GM23338 (cell line): ENCODE measurements at regions not wholly inside any gene's neighbourhood (a gene's known extent, or its start where the extent isn't known, plus 50 kb on each side); places are given as distances from the start of the nearest gene placed in this dataset.

Source experiments
- ATAC-seq: fragments of 200-7000 bp; cut with Tn5 transposase; 3 replicates; pipeline ENCODE4 v1.9.1; 2020
- DNase-seq: peaks from one replicate; pipeline ENCODE4 v3.0.0-alpha.2; 2015; ENCODE audit warnings: low spot score
- H2AFZ ChIP-seq: fragments of 200-600 bp; sonication (generic); 2 replicates; pipeline ENCODE4 v1.8.0; 2016; ENCODE audit warnings: antibody characterized with exemption, mild to moderate bottlenecking, moderate library complexity
- H3F3A ChIP-seq: fragments of 200-600 bp; sonication (generic); replicated peaks from 2 replicates; pipeline ENCODE4 v1.8.0; 2017; ENCODE audit warnings: antibody characterized with exemption, mixed run types, low read depth
- H3K27ac ChIP-seq: fragments of 200-600 bp; sonication (generic); 2 replicates; pipeline ENCODE4 v1.6.1; 2016; ENCODE audit warnings: low read depth
- H3K27me3 ChIP-seq: fragments of 200-600 bp; sonication (generic); 2 replicates; pipeline ENCODE4 v1.8.0; 2016; ENCODE audit warnings: mild to moderate bottlenecking, mixed run types, moderate library complexity; ENCODE audit not compliant: insufficient read depth
- H3K36me3 ChIP-seq: fragments of 200-600 bp; sonication (generic); 2 replicates; pipeline ENCODE4 v1.8.0; 2016; ENCODE audit warnings: mild to moderate bottlenecking; ENCODE audit not compliant: insufficient read depth
- H3K4me1 ChIP-seq: fragments of 200-600 bp; sonication (generic); 2 replicates; pipeline ENCODE4 v1.8.0; 2016; ENCODE audit warnings: mild to moderate bottlenecking, moderate library complexity; ENCODE audit not compliant: insufficient read depth
- H3K4me2 ChIP-seq: fragments of 200-600 bp; sonication (generic); 2 replicates; pipeline ENCODE4 v1.7.1; 2017; ENCODE audit warnings: mixed run types
- H3K4me3 ChIP-seq: fragments of 200-600 bp; sonication (generic); 2 replicates; pipeline ENCODE4 v1.6.1; 2016; ENCODE audit warnings: mixed run types
- H3K79me2 ChIP-seq: fragments of 200-600 bp; sonication (generic); replicated peaks from 2 replicates; pipeline ENCODE4 v1.8.0; 2017; ENCODE audit warnings: mild to moderate bottlenecking; ENCODE audit not compliant: insufficient read depth
- H3K9me2 ChIP-seq: fragments of 200-600 bp; sonication (generic); 2 replicates; pipeline ENCODE4 v1.8.0; 2017; ENCODE audit not compliant: insufficient read depth
- H4K20me1 ChIP-seq: fragments of 200-600 bp; sonication (generic); replicated peaks from 2 replicates; pipeline ENCODE4 v1.8.0; 2017; ENCODE audit warnings: mild to moderate bottlenecking; ENCODE audit not compliant: insufficient read depth
- H3K27ac Mint-ChIP-seq: 2 replicates; pipeline ENCODE4 v1.8.0; 2020; ENCODE audit warnings: inconsistent platforms, mild to moderate bottlenecking, moderate library complexity, mixed read lengths
- H3K27me3 Mint-ChIP-seq: 3 replicates; pipeline ENCODE4 v1.8.0; 2022; ENCODE audit warnings: low read depth, mild to moderate bottlenecking, moderate library complexity, mixed read lengths, inconsistent platforms; ENCODE audit not compliant: insufficient read depth, poor library complexity
- H3K36me3 Mint-ChIP-seq: 3 replicates; pipeline ENCODE4 v1.8.0; 2021; ENCODE audit warnings: low read depth, mild to moderate bottlenecking, inconsistent platforms, moderate library complexity, mixed read lengths
- H3K4me1 Mint-ChIP-seq: 3 replicates; pipeline ENCODE4 v1.8.0; 2020; ENCODE audit warnings: mild to moderate bottlenecking, inconsistent platforms, mixed read lengths
- H3K4me3 Mint-ChIP-seq: 3 replicates; pipeline ENCODE4 v1.8.0; 2021; ENCODE audit warnings: moderate library complexity, mild to moderate bottlenecking, inconsistent platforms, mixed read lengths
- H3K9me3 Mint-ChIP-seq: 3 replicates; pipeline ENCODE4 v1.8.0; 2020; ENCODE audit warnings: moderate library complexity, mild to moderate bottlenecking, inconsistent platforms, mixed read lengths
- CREB1 ChIP-seq: fragments of 250-450 bp; sonication (Bioruptor Pico); IDR thresholded peaks from 2 replicates; pipeline ENCODE4 v1.5.0; 2020; ENCODE audit warnings: low read depth, mild to moderate bottlenecking, moderate library complexity
- EZH2 ChIP-seq: fragments of 200-600 bp; sonication (generic); IDR thresholded peaks from one replicate; pipeline ENCODE4 v1.8.0; 2017; ENCODE audit warnings: antibody characterized with exemption, mild to moderate bottlenecking, low read depth; ENCODE audit not compliant: unreplicated experiment
- NANOG ChIP-seq: IDR thresholded peaks from 2 replicates; pipeline ENCODE4 v1.6.1; 2016; ENCODE audit warnings: antibody characterized with exemption, borderline replicate concordance
- POLR2AphosphoS5 ChIP-seq: IDR thresholded peaks from 2 replicates; pipeline ENCODE4 v1.6.1; 2016; ENCODE audit warnings: antibody characterized with exemption, low read depth
- STAT1 ChIP-seq: IDR thresholded peaks from one replicate; pipeline ENCODE4 v1.6.1; 2016; ENCODE audit warnings: antibody characterized with exemption; ENCODE audit not compliant: unreplicated experiment
- ZNF114 ChIP-seq: fragments of 250-450 bp; sonication (Bioruptor Pico); IDR thresholded peaks from 2 replicates; pipeline ENCODE4 v1.5.0; 2020; ENCODE audit warnings: mild to moderate bottlenecking, moderate library complexity
- TF ChIP-seq, protein P1 (sequence below): fragments of 250-450 bp; sonication (Bioruptor Pico); IDR thresholded peaks from 2 replicates; pipeline ENCODE4 v1.5.0; 2020; ENCODE audit warnings: mild to moderate bottlenecking, moderate library complexity
- TF ChIP-seq, protein P2 (sequence below): IDR thresholded peaks from 2 replicates; pipeline ENCODE4 v1.6.1; 2016; ENCODE audit warnings: antibody characterized with exemption

DNA sequence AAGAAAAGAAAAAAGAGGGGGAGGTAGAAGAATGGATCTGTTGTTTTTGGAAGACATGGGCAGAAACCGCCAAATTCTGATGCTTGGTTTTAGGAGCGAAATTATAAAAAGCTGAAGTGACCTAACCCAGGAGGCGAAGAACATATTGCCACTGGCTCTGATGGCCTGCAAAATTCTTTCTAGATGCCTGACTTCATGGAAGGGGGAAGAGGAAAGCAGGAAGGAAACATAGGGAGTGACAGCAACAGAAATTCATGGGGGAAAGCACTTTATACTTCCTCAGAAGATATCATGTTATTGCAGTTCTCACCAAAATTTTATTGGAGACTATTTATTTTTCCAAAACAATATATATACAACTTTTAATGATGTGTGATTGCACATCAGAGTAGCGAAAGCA lies 213.5 kb downstream of the DLEU7 start:
- Histone ChIP-seq H3K36me3 (no peaks in the 10 kb centered on the region), H3K4me3 (no peak overlapping the region), H3K27ac (no peak overlapping the region), H2AFZ (no peak overlapping the region), H4K20me1 (no peaks in the 10 kb centered on the region), H3K4me2 (no peak overlapping the region), H3K79me2 (no peaks in the 10 kb centered on the region), H3F3A (no peaks in the 10 kb centered on the region), H3K9me2 (no peaks in the 10 kb centered on the region), H3K27me3 (no peaks in the 10 kb centered on the region), H3K4me1 (no peaks in the 10 kb centered on the region)
- Mint-ChIP-seq H3K4me1 (no peaks in the 10 kb centered on the region), H3K4me3 (no peak overlapping the region), H3K36me3 (no peaks in the 10 kb centered on the region), H3K9me3 (no peaks in the 10 kb centered on the region), H3K27me3 (no peaks in the 10 kb centered on the region), H3K27ac (no peak overlapping the region)
- TF ChIP-seq ZNF114 (CRISPR knock-in tag) (no peak), POLR2AphosphoS5 (no peak), EZH2 (no peak)
- TF ChIP-seq, protein P1, sequence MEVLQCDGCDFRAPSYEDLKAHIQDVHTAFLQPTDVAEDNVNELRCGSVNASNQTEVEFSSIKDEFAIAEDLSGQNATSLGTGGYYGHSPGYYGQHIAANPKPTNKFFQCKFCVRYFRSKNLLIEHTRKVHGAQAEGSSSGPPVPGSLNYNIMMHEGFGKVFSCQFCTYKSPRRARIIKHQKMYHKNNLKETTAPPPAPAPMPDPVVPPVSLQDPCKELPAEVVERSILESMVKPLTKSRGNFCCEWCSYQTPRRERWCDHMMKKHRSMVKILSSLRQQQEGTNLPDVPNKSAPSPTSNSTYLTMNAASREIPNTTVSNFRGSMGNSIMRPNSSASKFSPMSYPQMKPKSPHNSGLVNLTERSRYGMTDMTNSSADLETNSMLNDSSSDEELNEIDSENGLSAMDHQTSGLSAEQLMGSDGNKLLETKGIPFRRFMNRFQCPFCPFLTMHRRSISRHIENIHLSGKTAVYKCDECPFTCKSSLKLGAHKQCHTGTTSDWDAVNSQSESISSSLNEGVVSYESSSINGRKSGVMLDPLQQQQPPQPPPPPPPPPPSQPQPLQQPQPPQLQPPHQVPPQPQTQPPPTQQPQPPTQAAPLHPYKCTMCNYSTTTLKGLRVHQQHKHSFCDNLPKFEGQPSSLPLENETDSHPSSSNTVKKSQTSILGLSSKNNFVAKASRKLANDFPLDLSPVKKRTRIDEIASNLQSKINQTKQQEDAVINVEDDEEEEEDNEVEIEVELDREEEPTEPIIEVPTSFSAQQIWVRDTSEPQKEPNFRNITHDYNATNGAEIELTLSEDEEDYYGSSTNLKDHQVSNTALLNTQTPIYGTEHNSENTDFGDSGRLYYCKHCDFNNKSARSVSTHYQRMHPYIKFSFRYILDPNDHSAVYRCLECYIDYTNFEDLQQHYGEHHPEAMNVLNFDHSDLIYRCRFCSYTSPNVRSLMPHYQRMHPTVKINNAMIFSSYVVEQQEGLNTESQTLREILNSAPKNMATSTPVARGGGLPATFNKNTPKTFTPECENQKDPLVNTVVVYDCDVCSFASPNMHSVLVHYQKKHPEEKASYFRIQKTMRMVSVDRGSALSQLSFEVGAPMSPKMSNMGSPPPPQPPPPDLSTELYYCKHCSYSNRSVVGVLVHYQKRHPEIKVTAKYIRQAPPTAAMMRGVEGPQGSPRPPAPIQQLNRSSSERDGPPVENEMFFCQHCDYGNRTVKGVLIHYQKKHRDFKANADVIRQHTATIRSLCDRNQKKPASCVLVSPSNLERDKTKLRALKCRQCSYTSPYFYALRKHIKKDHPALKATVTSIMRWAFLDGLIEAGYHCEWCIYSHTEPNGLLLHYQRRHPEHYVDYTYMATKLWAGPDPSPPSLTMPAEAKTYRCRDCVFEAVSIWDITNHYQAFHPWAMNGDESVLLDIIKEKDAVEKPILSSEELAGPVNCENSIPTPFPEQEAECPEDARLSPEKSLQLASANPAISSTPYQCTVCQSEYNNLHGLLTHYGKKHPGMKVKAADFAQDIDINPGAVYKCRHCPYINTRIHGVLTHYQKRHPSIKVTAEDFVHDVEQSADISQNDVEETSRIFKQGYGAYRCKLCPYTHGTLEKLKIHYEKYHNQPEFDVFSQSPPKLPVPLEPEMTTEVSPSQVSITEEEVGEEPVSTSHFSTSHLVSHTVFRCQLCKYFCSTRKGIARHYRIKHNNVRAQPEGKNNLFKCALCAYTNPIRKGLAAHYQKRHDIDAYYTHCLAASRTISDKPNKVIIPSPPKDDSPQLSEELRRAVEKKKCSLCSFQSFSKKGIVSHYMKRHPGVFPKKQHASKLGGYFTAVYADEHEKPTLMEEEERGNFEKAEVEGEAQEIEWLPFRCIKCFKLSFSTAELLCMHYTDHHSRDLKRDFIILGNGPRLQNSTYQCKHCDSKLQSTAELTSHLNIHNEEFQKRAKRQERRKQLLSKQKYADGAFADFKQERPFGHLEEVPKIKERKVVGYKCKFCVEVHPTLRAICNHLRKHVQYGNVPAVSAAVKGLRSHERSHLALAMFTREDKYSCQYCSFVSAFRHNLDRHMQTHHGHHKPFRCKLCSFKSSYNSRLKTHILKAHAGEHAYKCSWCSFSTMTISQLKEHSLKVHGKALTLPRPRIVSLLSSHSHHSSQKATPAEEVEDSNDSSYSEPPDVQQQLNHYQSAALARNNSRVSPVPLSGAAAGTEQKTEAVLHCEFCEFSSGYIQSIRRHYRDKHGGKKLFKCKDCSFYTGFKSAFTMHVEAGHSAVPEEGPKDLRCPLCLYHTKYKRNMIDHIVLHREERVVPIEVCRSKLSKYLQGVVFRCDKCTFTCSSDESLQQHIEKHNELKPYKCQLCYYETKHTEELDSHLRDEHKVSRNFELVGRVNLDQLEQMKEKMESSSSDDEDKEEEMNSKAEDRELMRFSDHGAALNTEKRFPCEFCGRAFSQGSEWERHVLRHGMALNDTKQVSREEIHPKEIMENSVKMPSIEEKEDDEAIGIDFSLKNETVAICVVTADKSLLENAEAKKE (CRISPR knock-in tag): no peak
- TF ChIP-seq, protein P2, sequence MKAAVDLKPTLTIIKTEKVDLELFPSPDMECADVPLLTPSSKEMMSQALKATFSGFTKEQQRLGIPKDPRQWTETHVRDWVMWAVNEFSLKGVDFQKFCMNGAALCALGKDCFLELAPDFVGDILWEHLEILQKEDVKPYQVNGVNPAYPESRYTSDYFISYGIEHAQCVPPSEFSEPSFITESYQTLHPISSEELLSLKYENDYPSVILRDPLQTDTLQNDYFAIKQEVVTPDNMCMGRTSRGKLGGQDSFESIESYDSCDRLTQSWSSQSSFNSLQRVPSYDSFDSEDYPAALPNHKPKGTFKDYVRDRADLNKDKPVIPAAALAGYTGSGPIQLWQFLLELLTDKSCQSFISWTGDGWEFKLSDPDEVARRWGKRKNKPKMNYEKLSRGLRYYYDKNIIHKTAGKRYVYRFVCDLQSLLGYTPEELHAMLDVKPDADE: no peak
- DNase-seq: no peak
- no peak for ATAC-seq

DNA sequence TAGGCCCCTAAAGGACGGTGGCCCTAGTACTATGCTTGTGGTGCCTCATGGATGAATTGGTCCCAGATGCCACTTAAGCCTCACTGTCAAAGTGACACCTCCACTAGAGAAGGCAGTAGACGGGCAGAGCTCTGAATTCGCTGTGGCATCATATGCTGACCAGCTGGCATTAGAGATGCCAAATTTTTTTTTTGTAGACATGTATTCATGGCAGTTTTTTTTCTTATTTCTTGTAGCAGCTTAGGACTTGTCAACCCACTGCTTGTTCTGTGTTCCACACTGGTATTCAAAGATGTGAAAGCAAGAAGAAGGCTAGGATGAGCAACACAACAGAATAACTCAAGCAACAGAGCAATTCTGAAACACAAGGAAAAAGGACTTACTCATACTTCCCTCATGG lies 212.5 kb downstream of the DLEU7 start:
- no peak overlapping the region for H3K27ac Mint-ChIP-seq
- Histone ChIP-seq H3K36me3 (no peaks in the 10 kb centered on the region), H3F3A (no peaks in the 10 kb centered on the region), H3K27ac (no peak overlapping the region), H3K4me2 (no peak overlapping the region), H3K4me3 (no peak overlapping the region), H3K79me2 (no peaks in the 10 kb centered on the region), H3K4me1 (no peaks in the 10 kb centered on the region), H2AFZ (no peak overlapping the region), H3K27me3 (no peaks in the 10 kb centered on the region), H4K20me1 (no peaks in the 10 kb centered on the region), H3K9me2 (no peaks in the 10 kb centered on the region)
- H3K4me3 Mint-ChIP-seq: no peak overlapping the region
- no peaks in the 10 kb centered on the region for H3K9me3 Mint-ChIP-seq
- DNase-seq (no peak), ATAC-seq (no peak)
- H3K27me3 Mint-ChIP-seq: no peaks in the 10 kb centered on the region
- H3K36me3 Mint-ChIP-seq: no peaks in the 10 kb centered on the region
- H3K4me1 Mint-ChIP-seq: peaks cover 7% of the 10 kb centered on the region
- TF ChIP-seq POLR2AphosphoS5: no peak
- no peak for TF ChIP-seq CREB1 (CRISPR knock-in tag)
- TF ChIP-seq STAT1: no peak
- TF ChIP-seq NANOG: no peak
